Activated naive CD8-positive, alpha-beta T cell treated with anti-CD3 and anti-CD28 coated beads for 36 hours (primary cell): ENCODE measurements at regions not wholly inside any gene's neighbourhood (a gene's known extent, or its start where the extent isn't known, plus 50 kb on each side); places are given as distances from the start of the nearest gene placed in this dataset.

Experiments
- DNase-seq: peaks from one replicate; pipeline ENCODE4 v3.0.0; 2021
- H3K27ac Mint-ChIP-seq: one replicate; pipeline ENCODE4 v1.8.0; 2022; ENCODE audit warnings: mild to moderate bottlenecking, moderate library complexity, mixed read lengths
- H3K27me3 Mint-ChIP-seq: one replicate; pipeline ENCODE4 v1.8.0; 2022; ENCODE audit warnings: mild to moderate bottlenecking, mixed read lengths
- H3K36me3 Mint-ChIP-seq: one replicate; pipeline ENCODE4 v1.8.0; 2021; ENCODE audit warnings: mild to moderate bottlenecking, mixed read lengths
- H3K4me1 Mint-ChIP-seq: one replicate; pipeline ENCODE4 v1.8.0; 2021; ENCODE audit warnings: mixed read lengths
- H3K4me3 Mint-ChIP-seq: one replicate; pipeline ENCODE4 v1.8.0; 2022; ENCODE audit warnings: mild to moderate bottlenecking, moderate library complexity, mixed read lengths
- H3K9me3 Mint-ChIP-seq: one replicate; pipeline ENCODE4 v1.8.0; 2022; ENCODE audit warnings: mixed read lengths

DNA sequence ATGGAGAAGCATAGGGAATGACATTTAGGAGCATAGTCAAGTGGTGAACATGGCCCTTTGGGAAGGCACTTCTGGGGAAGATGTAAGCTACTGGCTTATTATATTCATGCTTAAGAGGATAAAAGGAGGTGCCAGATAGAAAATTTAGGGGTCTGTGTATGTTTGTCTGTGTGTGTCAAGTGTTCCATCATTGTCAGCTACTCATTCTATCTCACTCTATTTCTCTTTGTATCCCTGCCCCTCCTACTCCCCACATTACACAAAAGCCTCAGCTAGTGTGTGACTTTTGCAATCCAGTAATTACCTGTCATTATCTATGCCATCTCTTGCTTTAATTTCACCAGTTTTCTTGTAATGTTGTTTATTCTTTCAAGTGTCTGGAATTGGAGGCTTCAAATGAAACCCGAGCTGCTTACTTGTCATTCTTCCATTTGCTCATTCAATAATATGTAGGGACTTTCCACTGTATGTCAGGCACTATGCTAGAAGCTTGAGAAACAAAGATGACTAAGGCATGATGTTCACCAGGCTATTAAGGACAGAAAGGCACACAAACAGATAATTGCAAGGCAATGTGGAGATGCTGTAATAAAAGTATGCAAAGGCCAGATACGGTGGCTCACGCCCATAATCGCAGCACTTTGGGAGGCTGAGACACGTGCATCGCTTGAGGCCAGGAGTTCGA is 229.8 kb upstream of the TEX13C start:
- Mint-ChIP-seq H3K4me3 (no peak overlapping the region), H3K4me1 (no peaks in the 10 kb centered on the region), H3K9me3 (no peaks in the 10 kb centered on the region), H3K36me3 (no peaks in the 10 kb centered on the region), H3K27me3 (no peaks in the 10 kb centered on the region), H3K27ac (no peak overlapping the region)
- no peak for DNase-seq

GRCh38 chrX:125093852-125094251 is 225.8 kb upstream of the TEX13C start:
- H3K36me3 Mint-ChIP-seq = no peaks in the 10 kb centered on the region
- no peaks in the 10 kb centered on the region for H3K27me3 Mint-ChIP-seq
- no peaks in the 10 kb centered on the region for H3K4me1 Mint-ChIP-seq
- no peak overlapping the region for H3K4me3 Mint-ChIP-seq
- no peak for DNase-seq
- no peak overlapping the region for H3K27ac Mint-ChIP-seq
- no peaks in the 10 kb centered on the region for H3K9me3 Mint-ChIP-seq

GRCh38 chrX:125094901-125095300 is 224.8 kb upstream of the TEX13C start:
- H3K27me3 Mint-ChIP-seq = no peaks in the 10 kb centered on the region
- no peaks in the 10 kb centered on the region for H3K9me3 Mint-ChIP-seq
- no peak overlapping the region for H3K4me3 Mint-ChIP-seq
- no peak for DNase-seq
- no peak overlapping the region for H3K27ac Mint-ChIP-seq
- no peaks in the 10 kb centered on the region for H3K4me1 Mint-ChIP-seq
- H3K36me3 Mint-ChIP-seq = no peaks in the 10 kb centered on the region

DNA sequence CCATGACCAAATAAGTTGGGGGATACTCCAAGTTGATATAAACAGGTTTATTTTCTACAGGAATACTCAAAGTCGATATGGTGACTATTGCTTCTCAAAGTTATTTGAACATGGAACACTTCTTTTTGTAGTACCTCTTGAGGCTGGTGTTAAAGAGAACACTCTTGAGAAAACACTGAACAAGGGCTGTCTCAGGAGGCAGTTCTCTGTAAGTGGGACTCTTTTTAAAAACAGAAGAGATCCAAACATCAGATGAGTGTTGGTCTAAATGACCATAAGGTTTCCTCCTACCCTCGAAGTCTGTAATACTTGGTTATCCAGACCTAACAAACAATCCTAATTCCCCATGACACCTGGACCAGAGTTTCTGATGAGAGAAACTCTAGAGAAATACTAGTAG is 223.2 kb upstream of the TEX13C start:
- H3K36me3 Mint-ChIP-seq = no peaks in the 10 kb centered on the region
- no peak for DNase-seq
- no peaks in the 10 kb centered on the region for H3K9me3 Mint-ChIP-seq
- H3K4me3 Mint-ChIP-seq = no peak overlapping the region
- no peaks in the 10 kb centered on the region for H3K4me1 Mint-ChIP-seq
- no peaks in the 10 kb centered on the region for H3K27me3 Mint-ChIP-seq
- H3K27ac Mint-ChIP-seq = no peak overlapping the region

DNA sequence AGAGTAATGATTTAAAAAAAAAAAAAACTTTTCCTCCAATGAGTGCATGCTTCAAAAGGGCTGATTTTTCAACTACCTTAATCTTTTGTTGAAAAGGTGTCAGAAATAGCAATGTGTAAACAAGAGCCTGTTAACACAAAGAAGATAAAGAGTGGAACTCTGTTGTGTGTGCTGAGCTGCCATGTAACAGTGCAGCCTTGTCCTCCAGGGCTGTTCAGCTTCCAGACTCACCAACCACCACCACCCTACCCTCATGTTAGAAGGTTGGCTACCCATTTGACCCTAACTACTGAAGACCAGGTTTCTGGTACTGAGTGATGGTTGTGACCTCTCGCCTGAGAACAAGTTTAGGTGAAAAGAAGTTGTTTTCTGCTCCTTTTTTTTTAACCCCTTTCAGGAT is 222.8 kb upstream of the TEX13C start:
- Mint-ChIP-seq H3K36me3 (no peaks in the 10 kb centered on the region), H3K9me3 (no peaks in the 10 kb centered on the region), H3K27me3 (no peaks in the 10 kb centered on the region), H3K4me3 (no peak overlapping the region), H3K4me1 (no peaks in the 10 kb centered on the region), H3K27ac (no peak overlapping the region)
- no peak for DNase-seq

DNA sequence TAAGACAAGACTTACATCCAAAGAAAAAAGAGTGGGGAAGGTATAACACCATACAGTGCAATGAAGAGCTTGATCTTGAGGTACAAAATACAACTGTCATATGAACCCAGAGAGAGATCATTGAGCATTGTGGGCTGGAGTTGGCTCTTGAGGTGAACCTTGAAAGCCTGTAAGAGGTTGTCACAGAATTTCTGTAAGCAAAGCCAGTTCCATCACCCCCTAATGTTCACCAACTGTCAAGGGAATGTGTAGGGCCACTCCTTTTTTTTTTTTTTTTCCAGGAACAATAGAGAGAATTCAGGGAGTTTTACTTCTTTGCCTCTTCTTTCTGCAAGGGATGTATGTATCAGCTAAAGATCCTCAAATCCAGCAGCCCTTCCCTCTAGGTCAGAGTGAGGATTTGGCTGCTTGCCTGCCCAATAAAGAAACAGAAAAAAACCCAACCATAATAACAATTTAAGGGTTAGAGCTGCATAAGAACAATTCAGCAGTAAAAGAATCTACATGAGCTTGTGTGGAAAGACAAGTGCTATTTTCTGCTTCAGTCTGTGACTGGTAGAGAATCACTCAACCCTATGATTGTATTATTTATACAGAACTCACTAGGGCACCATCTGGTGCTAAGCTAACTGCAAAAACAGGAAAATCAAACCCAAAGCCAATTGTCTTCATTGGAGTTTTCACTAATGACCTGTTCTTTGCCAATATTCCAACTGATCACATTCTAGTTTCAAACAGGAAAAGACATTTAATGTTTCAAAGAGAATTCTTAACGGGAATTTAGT is 217.5 kb upstream of the TEX13C start:
- no peaks in the 10 kb centered on the region for H3K36me3 Mint-ChIP-seq
- no peaks in the 10 kb centered on the region for H3K27me3 Mint-ChIP-seq
- no peaks in the 10 kb centered on the region for H3K9me3 Mint-ChIP-seq
- no peak overlapping the region for H3K27ac Mint-ChIP-seq
- no peaks in the 10 kb centered on the region for H3K4me1 Mint-ChIP-seq
- DNase-seq = no peak
- H3K4me3 Mint-ChIP-seq = no peak overlapping the region

GRCh38 chrX:125103693-125104092 is 216.0 kb upstream of the TEX13C start:
- Mint-ChIP-seq H3K36me3 (no peaks in the 10 kb centered on the region), H3K4me1 (no peaks in the 10 kb centered on the region), H3K27me3 (no peaks in the 10 kb centered on the region), H3K4me3 (no peak overlapping the region), H3K27ac (no peak overlapping the region), H3K9me3 (no peaks in the 10 kb centered on the region)
- no peak for DNase-seq

GRCh38 chrX:125108921-125109320 is 210.8 kb upstream of the TEX13C start:
- Mint-ChIP-seq H3K4me1 (no peaks in the 10 kb centered on the region), H3K4me3 (no peak overlapping the region), H3K27ac (no peak overlapping the region), H3K36me3 (no peaks in the 10 kb centered on the region), H3K9me3 (no peaks in the 10 kb centered on the region), H3K27me3 (peaks cover 6% of the 10 kb centered on the region)
- DNase-seq = no peak

- H3K27me3 Mint-ChIP-seq = no peaks in the 10 kb centered on the region
- peaks cover 2% of the 10 kb centered on the region for H3K9me3 Mint-ChIP-seq
- no peaks in the 10 kb centered on the region for H3K4me1 Mint-ChIP-seq
- no peak for DNase-seq
- no peak overlapping the region for H3K27ac Mint-ChIP-seq
- H3K4me3 Mint-ChIP-seq = no peak overlapping the region
- H3K36me3 Mint-ChIP-seq = no peaks in the 10 kb centered on the region
These were observed 188.5 kb upstream of the TEX13C start for GRCh38 chrX:125131164-125131563.

GRCh38 chrX:125132274-125132673 is 187.4 kb upstream of the TEX13C start:
- DNase-seq = no peak
- Mint-ChIP-seq H3K36me3 (no peaks in the 10 kb centered on the region), H3K27me3 (no peaks in the 10 kb centered on the region), H3K4me3 (no peak overlapping the region), H3K4me1 (no peaks in the 10 kb centered on the region), H3K9me3 (peaks cover 2% of the 10 kb centered on the region), H3K27ac (no peak overlapping the region)

- Mint-ChIP-seq H3K27ac (no peak overlapping the region), H3K4me1 (no peaks in the 10 kb centered on the region), H3K27me3 (no peaks in the 10 kb centered on the region), H3K4me3 (no peak overlapping the region), H3K9me3 (no peaks in the 10 kb centered on the region), H3K36me3 (no peaks in the 10 kb centered on the region)
- DNase-seq = no peak
These were observed 182.2 kb upstream of the TEX13C start for GRCh38 chrX:125137521-125137920.

DNA sequence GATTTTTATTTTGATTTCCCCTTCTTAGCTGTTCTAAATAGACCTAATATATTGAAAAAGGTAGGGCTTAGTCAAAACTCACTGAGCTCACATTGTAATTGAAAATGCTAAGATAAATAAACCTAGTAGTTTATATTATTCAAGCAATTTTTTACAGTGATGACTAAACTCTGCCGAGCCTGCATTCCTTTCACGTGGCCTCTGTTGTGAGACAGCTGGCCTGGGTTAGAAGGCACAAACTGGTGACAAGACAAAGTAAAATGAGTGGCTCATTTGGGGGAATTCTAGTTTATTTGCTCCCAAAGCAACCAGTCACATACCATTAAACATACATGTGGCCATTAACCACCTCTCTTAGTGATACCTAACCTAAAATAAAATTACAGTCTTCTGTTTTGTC is 169.4 kb upstream of the TEX13C start:
- Mint-ChIP-seq H3K4me3 (no peak overlapping the region), H3K27ac (no peak overlapping the region), H3K4me1 (no peaks in the 10 kb centered on the region), H3K27me3 (no peaks in the 10 kb centered on the region), H3K36me3 (no peaks in the 10 kb centered on the region), H3K9me3 (no peaks in the 10 kb centered on the region)
- no peak for DNase-seq

- no peaks in the 10 kb centered on the region for H3K4me1 Mint-ChIP-seq
- no peak overlapping the region for H3K4me3 Mint-ChIP-seq
- DNase-seq = no peak
- H3K27ac Mint-ChIP-seq = no peak overlapping the region
- H3K36me3 Mint-ChIP-seq = no peaks in the 10 kb centered on the region
- no peaks in the 10 kb centered on the region for H3K9me3 Mint-ChIP-seq
- no peaks in the 10 kb centered on the region for H3K27me3 Mint-ChIP-seq
These were observed 168.5 kb upstream of the TEX13C start for GRCh38 chrX:125151146-125151545.

- H3K36me3 Mint-ChIP-seq = no peaks in the 10 kb centered on the region
- no peak for DNase-seq
- H3K27me3 Mint-ChIP-seq = no peaks in the 10 kb centered on the region
- no peak overlapping the region for H3K4me3 Mint-ChIP-seq
- no peaks in the 10 kb centered on the region for H3K9me3 Mint-ChIP-seq
- no peaks in the 10 kb centered on the region for H3K4me1 Mint-ChIP-seq
- H3K27ac Mint-ChIP-seq = no peak overlapping the region
These were observed 167.7 kb upstream of the TEX13C start for GRCh38 chrX:125152011-125152410.

DNA sequence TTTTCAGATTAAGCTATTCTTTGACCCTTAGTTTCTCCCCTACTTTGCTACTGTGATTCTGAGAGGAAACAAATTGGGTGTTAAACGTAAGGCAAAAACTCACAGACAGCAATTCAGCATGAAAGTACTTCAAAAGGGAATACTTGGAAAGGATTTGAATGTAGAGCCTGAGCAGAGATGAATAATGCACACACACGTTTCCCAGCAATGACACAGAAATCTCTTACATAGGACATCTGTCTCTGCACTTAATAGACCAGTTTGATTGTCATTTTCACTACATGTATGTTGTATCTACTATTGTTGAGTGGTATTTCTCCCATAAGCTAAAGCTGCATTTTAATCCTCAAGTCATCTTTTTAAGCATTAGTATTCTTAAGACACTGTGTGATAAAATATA is 166.1 kb upstream of the TEX13C start:
- Mint-ChIP-seq H3K27me3 (no peaks in the 10 kb centered on the region), H3K4me3 (no peak overlapping the region), H3K27ac (no peak overlapping the region), H3K9me3 (no peaks in the 10 kb centered on the region), H3K36me3 (no peaks in the 10 kb centered on the region), H3K4me1 (no peaks in the 10 kb centered on the region)
- no peak for DNase-seq
